ENCODE measurements at regions not wholly inside any gene's neighbourhood (a gene's known extent, or its start where the extent isn't known, plus 50 kb on each side); places are given as distances from the start of the nearest gene placed in this dataset.
A peak's percentile ranks its signal among the peaks of the same experiment; 100 is the strongest.
"Not testable (repeated sequence)": the region's sequence is repeated elsewhere in the genome, so short reads cannot be mapped to it uniquely, and the experiment has no call there.

DNA sequence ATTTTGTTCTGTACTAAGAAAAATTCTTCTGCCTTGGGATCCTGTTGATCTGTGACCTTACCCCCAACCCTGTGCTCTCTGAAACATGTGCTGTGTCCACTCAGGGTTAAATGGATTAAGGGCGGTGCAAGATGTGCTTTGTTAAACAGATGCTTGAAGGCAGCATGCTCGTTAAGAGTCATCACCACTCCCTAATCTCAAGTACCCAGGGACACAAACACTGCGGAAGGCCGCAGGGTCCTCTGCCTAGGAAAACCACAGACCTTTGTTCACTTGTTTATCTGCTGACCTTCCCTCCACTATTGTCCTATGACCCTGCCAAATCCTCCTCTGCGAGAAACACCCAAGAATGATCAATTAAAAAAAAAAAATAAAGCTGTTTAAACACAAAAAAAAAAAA lies 59.1 kb downstream of the ANXA2R start:
- H3K27me3 ChIP-seq (ENCODE audit: control insufficient read depth in 2 of 2, insufficient read depth in 2 of 2, low read length in 2 of 2); in situ Hi-C loops (cut with MboI); H3K79me2 ChIP-seq (ENCODE audit: control insufficient read depth, insufficient read depth, low read length); H3K27ac ChIP-seq (ENCODE audit: extremely low read depth, low read depth, low read length); BruUV-seq (replicated peaks); H2AFZ ChIP-seq (ENCODE audit: low read depth, low read length); CTCF ChIA-PET (ENCODE audit: low intra/inter-chr PET ratio); H3K9me1 ChIP-seq (ENCODE audit: control insufficient read depth, insufficient read depth, low read length); H3K9me3 ChIP-seq (replicated peaks; ENCODE audit: control insufficient read depth, insufficient read depth, low read depth, low read length); POLR2A ChIA-PET; H3K4me2 ChIP-seq (ENCODE audit: insufficient read depth, low read length); H3K4me3 ChIP-seq; FAIRE-seq; H4K20me1 ChIP-seq (replicated peaks; ENCODE audit: control insufficient read depth, insufficient read depth, low read length); H3K36me3 ChIP-seq (ENCODE audit: control insufficient read depth, insufficient read depth, low read length); H3K9ac ChIP-seq (ENCODE audit: insufficient read depth in 1 of 2, low read depth in 2 of 2, low read length in 2 of 2); intact Hi-C loops (cut with micrococcal nuclease); DNase-seq (ENCODE audit: extremely low read depth in 1 of 4, low spot score in 3 of 4): not testable (repeated sequence)
- WGBS (ENCODE audit: insufficient coverage, low coverage, missing lambda C conversion rate), result no CpG with 5 or more reads among the region's 5 CpGs
- ATAC-seq, result peak; percentile 86
- peaks cover 12 to 24% of the 10 kb centered on the region in 2 experiments; a peak in 4 of 5 replicates for H3K4me1 ChIP-seq (replicated peaks in 1 of 2; ENCODE audit: control insufficient read depth in 2 of 2, insufficient read depth in 2 of 2, low read length in 2 of 2)

DNA sequence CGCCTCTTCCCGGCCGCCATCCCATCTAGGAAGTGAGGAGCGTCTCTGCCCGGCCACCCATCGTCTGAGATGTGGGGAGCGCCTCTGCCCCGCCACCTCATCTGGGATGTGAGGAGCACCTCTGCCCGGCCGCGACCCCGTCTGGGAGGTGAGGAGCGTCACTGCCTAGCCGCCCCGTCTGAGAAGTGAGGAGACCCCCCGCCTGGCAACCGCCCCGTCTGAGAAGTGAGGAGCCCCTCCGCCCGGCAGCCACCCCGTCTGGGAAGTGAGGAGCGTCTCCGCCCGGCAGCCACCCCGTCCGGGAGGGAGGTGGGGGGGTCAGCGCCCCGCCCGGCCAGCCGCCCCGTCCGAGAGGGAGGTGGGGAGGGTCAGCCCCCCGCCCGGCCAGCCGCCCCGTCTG lies 59.7 kb downstream of the ANXA2R start:
- DNase-seq (ENCODE audit: extremely low read depth in 1 of 4, low spot score in 3 of 4); ATAC-seq; FAIRE-seq; H3K27me3 ChIP-seq (ENCODE audit: control insufficient read depth in 2 of 2, insufficient read depth in 2 of 2, low read length in 2 of 2); H2AFZ ChIP-seq (ENCODE audit: low read depth, low read length); H3K9ac ChIP-seq (ENCODE audit: insufficient read depth in 1 of 2, low read depth in 2 of 2, low read length in 2 of 2); intact Hi-C loops (cut with micrococcal nuclease); in situ Hi-C loops (cut with MboI); H3K4me3 ChIP-seq; BruUV-seq (replicated peaks); H3K27ac ChIP-seq (ENCODE audit: extremely low read depth, low read depth, low read length); H3K9me1 ChIP-seq (ENCODE audit: control insufficient read depth, insufficient read depth, low read length); H3K36me3 ChIP-seq (ENCODE audit: control insufficient read depth, insufficient read depth, low read length); H3K9me3 ChIP-seq (replicated peaks; ENCODE audit: control insufficient read depth, insufficient read depth, low read depth, low read length); POLR2A ChIA-PET; H3K4me2 ChIP-seq (ENCODE audit: insufficient read depth, low read length); H3K79me2 ChIP-seq (ENCODE audit: control insufficient read depth, insufficient read depth, low read length); H4K20me1 ChIP-seq (replicated peaks; ENCODE audit: control insufficient read depth, insufficient read depth, low read length); CTCF ChIA-PET (ENCODE audit: low intra/inter-chr PET ratio): not testable (repeated sequence)
- 40% methylated on average over 10 of the region's 36 CpGs for WGBS (ENCODE audit: insufficient coverage, low coverage, missing lambda C conversion rate)
- peaks cover 10 to 24% of the 10 kb centered on the region in 2 experiments; a peak in 4 of 5 replicates for H3K4me1 ChIP-seq (replicated peaks in 1 of 2; ENCODE audit: control insufficient read depth in 2 of 2, insufficient read depth in 2 of 2, low read length in 2 of 2)
- TF ChIP-seq, protein P1, sequence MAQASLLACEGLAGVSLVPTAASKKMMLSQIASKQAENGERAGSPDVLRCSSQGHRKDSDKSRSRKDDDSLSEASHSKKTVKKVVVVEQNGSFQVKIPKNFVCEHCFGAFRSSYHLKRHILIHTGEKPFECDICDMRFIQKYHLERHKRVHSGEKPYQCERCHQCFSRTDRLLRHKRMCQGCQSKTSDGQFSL (CRISPR knock-in tag; IDR thresholded peaks at IDR 0.05), result 0 out of 2 replicates have a peak, but pooled peaks have one; percentile 38
- TF ChIP-seq, protein P1 (tag; IDR thresholded peaks at IDR 0.05), result not testable (repeated sequence)

DNA sequence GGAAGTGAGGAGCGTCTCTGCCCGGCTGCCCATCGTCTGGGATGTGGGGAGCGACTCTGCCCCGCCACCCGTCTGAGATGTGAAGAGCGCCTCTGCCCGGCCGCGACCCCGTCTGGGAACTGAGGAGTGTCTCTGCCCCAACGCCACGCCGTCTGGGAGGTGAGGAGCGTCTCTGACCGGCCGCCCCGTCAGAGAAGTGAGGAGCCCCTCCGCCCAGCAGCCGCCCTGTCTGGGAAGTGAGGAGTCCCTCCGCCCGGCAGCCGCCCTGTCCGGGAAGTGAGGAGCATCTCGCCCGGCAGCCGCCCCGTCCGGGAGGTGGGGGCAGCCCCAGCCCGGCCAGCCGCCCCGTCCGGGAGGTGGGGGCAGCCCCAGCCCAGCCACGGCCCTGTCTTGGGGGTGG lies 60.9 kb downstream of the ANXA2R start:
- ATAC-seq; H3K79me2 ChIP-seq (ENCODE audit: control insufficient read depth, insufficient read depth, low read length); H3K9me3 ChIP-seq (replicated peaks; ENCODE audit: control insufficient read depth, insufficient read depth, low read depth, low read length); H3K4me2 ChIP-seq (ENCODE audit: insufficient read depth, low read length); H3K27me3 ChIP-seq (ENCODE audit: control insufficient read depth in 2 of 2, insufficient read depth in 2 of 2, low read length in 2 of 2); intact Hi-C loops (cut with micrococcal nuclease); H3K9ac ChIP-seq (ENCODE audit: insufficient read depth in 1 of 2, low read depth in 2 of 2, low read length in 2 of 2); H3K27ac ChIP-seq (ENCODE audit: extremely low read depth, low read depth, low read length); H2AFZ ChIP-seq (ENCODE audit: low read depth, low read length); H3K4me3 ChIP-seq; H3K9me1 ChIP-seq (ENCODE audit: control insufficient read depth, insufficient read depth, low read length); CTCF ChIA-PET (ENCODE audit: low intra/inter-chr PET ratio); BruUV-seq (replicated peaks); in situ Hi-C loops (cut with MboI); H4K20me1 ChIP-seq (replicated peaks; ENCODE audit: control insufficient read depth, insufficient read depth, low read length); H3K36me3 ChIP-seq (ENCODE audit: control insufficient read depth, insufficient read depth, low read length); DNase-seq (ENCODE audit: extremely low read depth in 1 of 4, low spot score in 3 of 4); POLR2A ChIA-PET; FAIRE-seq: not testable (repeated sequence)
- H3K4me1 ChIP-seq (replicated peaks in 1 of 2; ENCODE audit: control insufficient read depth in 2 of 2, insufficient read depth in 2 of 2, low read length in 2 of 2), result peaks cover 7 to 24% of the 10 kb centered on the region in 2 experiments; a peak in 4 of 5 replicates
- 96% methylated on average over 20 of the region's 34 CpGs for WGBS (ENCODE audit: insufficient coverage, low coverage, missing lambda C conversion rate)

All from K562 (cell line).